ENCODE measurements at regions not wholly inside any gene's neighbourhood (a gene's known extent, or its start where the extent isn't known, plus 50 kb on each side); places are given as distances from the start of the nearest gene placed in this dataset.
A peak's percentile ranks its signal among the peaks of the same experiment; 100 is the strongest.

DNA sequence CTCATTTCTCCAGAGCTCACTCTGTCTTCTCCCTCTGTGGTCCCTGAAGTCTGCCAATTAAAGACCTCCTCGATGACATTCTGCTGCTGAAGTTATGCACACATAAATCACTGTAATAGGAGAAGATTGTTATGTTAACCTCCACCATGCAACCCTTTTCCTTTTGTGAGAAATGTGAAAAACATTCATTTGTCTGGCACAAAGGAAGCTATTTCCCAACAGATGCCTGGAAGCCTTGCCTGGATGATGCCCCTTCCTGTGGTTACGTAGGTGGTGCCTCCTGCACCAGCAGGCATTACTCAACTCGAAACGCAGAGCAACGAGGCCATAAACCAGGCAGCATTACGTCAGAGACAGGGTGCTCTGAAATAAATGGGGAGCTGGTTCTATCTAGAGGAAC is 327.4 kb upstream of the ZNF507 start:
- DNase-seq (ENCODE audit: extremely low spot score), result peak; percentile 72
- Histone ChIP-seq H3K9me3 (no peaks in the 10 kb centered on the region), H3K27ac (replicated peaks in 1 of 4) (no peak overlapping the region), H3K27me3 (peaks cover 0 to 4% (median 0%) of the 10 kb centered on the region in 4 donors), H3K4me1 (peaks cover 0 to 22% (median 9%) of the 10 kb centered on the region in 4 donors), H3K36me3 (no peaks in the 10 kb centered on the region), H3K4me3 (no peak overlapping the region)
- TF ChIP-seq POLR2AphosphoS5 (IDR thresholded peaks at IDR 0.05) (peak in 1 of 2 donors; percentile 28), POLR2A (IDR thresholded peaks at IDR 0.05; ENCODE audit: low read depth) (no peak), EP300 (IDR thresholded peaks at IDR 0.05) (peak; percentile 27)
- intact Hi-C loops (cut with DNase I), result no loop called here
- WGBS, result 29% methylated on average over 6 of the region's 6 CpGs

GRCh38 chr19:32020538-32020937 is 324.9 kb upstream of the ZNF507 start:
- Histone ChIP-seq H3K4me1 (peaks cover 0 to 23% (median 11%) of the 10 kb centered on the region in 4 donors), H3K27me3 (peaks cover 0 to 4% (median 0%) of the 10 kb centered on the region in 4 donors), H3K27ac (replicated peaks in 1 of 4) (no peak overlapping the region), H3K4me3 (no peak overlapping the region), H3K36me3 (no peaks in the 10 kb centered on the region), H3K9me3 (no peaks in the 10 kb centered on the region)
- intact Hi-C loops (cut with DNase I), result no loop called here
- TF ChIP-seq POLR2A (IDR thresholded peaks at IDR 0.05; ENCODE audit: low read depth), result no peak
- no peak for TF ChIP-seq POLR2AphosphoS5 (IDR thresholded peaks at IDR 0.05)
- no peak for TF ChIP-seq CTCF (IDR thresholded peaks at IDR 0.05)
- no peak for TF ChIP-seq EP300 (IDR thresholded peaks at IDR 0.05)
- 68% methylated on average over 2 of the region's 2 CpGs for WGBS
- peak; percentile 47 for DNase-seq (ENCODE audit: extremely low spot score)

DNA sequence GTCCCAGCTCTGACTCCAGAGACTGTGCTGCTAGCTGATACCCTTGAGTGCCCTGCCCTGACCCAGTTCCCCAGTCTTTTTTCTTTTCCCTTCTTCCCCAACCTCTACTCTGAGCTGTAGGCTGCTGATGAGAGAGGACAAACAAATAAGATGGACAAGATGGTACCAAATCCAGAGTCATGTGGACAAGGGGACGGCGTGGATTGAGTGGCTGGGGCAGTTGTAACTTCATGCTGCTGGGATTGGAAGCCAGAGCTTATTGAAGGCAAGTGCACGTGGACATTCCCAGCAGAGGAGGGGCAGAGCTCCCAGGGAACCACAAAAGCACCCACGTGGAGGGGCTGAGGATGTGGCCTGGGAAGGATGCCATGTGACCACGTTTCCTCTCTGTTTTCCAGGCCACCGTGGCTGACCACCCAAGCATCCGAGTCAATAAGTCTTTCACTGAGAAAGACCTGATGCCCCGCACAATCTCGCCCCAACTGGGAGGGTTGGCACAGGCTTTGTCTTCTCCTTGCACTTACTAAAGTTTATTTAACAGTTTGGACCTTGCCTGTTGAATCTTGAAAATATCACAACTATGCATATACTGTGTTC is 323.3 kb upstream of the ZNF507 start:
- DNase-seq (ENCODE audit: extremely low spot score), result no peak
- TF ChIP-seq POLR2AphosphoS5 (IDR thresholded peaks at IDR 0.05) (no peak), EP300 (IDR thresholded peaks at IDR 0.05) (no peak)
- no peak overlapping the region for H3K27ac ChIP-seq (replicated peaks in 1 of 4)
- no peak overlapping the region for H3K4me3 ChIP-seq
- H3K36me3 ChIP-seq, result no peaks in the 10 kb centered on the region
- intact Hi-C loops (cut with DNase I), result no loop called here
- no peaks in the 10 kb centered on the region for H3K9me3 ChIP-seq
- H3K4me1 ChIP-seq, result peaks cover 0 to 23% (median 11%) of the 10 kb centered on the region in 4 donors
- WGBS, result 46% methylated on average over 9 of the region's 9 CpGs
- H3K27me3 ChIP-seq, result peaks cover 0 to 4% (median 0%) of the 10 kb centered on the region in 4 donors

DNA sequence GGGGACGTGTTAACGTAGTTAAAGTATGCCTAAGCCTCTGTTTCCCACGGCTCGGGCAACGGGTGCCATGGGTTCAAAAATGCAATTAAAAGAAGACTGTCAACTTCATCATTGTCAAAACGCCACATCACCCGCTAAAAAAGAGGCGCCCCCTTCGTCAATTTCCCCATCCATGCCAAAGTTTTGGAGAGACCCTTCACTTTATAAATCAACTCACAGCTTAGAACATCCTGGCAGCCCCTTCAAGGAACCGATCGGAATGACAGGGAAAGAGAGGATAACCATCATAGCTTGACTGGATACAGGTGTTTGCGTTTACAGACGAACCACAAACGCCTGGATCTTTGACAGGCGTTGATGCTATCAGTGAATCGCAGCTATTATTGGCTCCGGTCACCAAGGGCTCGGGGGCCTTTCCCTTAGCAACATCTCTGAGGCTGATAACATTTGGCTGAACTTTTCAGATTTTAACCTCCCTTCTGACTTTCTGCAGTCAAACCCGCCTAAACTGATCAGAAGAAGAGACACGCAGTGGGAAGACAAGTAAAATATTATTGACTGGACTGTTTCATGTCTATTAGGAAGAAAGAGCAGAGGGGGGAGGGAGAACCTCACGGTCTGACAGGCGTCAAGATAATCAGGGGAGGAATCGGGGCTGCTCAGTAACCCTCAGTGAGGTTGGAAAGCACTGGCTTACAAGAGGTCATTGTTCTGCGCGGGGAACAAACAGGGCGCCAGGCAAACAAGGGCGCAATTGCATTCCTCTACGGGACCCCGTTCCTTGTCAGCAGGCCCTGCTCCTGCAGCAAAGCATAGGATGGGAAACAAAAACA is 322.5 kb upstream of the ZNF507 start:
- 42% methylated on average over 29 of the region's 29 CpGs for WGBS
- Histone ChIP-seq H3K4me1 (peaks cover 0 to 21% (median 7%) of the 10 kb centered on the region in 4 donors), H3K36me3 (no peaks in the 10 kb centered on the region), H3K4me3 (no peak overlapping the region), H3K27me3 (peaks cover 0 to 11% (median 0%) of the 10 kb centered on the region in 4 donors), H3K27ac (replicated peaks in 1 of 4) (no peak overlapping the region), H3K9me3 (no peaks in the 10 kb centered on the region)
- DNase-seq (ENCODE audit: extremely low spot score), result no peak
- TF ChIP-seq POLR2A (IDR thresholded peaks at IDR 0.05; ENCODE audit: low read depth) (no peak), POLR2AphosphoS5 (IDR thresholded peaks at IDR 0.05) (no peak), EP300 (IDR thresholded peaks at IDR 0.05) (no peak), CTCF (IDR thresholded peaks at IDR 0.05) (no peak)
- intact Hi-C loops (cut with DNase I), result no loop called here

GRCh38 chr19:32023564-32023832 is 321.9 kb upstream of the ZNF507 start:
- Histone ChIP-seq H3K27me3 (peaks cover 0 to 16% (median 0%) of the 10 kb centered on the region in 4 donors), H3K4me3 (no peak overlapping the region), H3K4me1 (peaks cover 0 to 15% (median 6%) of the 10 kb centered on the region in 4 donors), H3K9me3 (no peaks in the 10 kb centered on the region), H3K36me3 (no peaks in the 10 kb centered on the region), H3K27ac (replicated peaks in 1 of 4) (no peak overlapping the region)
- no peak for DNase-seq (ENCODE audit: extremely low spot score)
- 66% methylated on average over 6 of the region's 6 CpGs for WGBS
- no peak for TF ChIP-seq POLR2AphosphoS5 (IDR thresholded peaks at IDR 0.05)
- TF ChIP-seq EP300 (IDR thresholded peaks at IDR 0.05), result no peak
- no peak for TF ChIP-seq POLR2A (IDR thresholded peaks at IDR 0.05; ENCODE audit: low read depth)
- TF ChIP-seq CTCF (IDR thresholded peaks at IDR 0.05), result no peak
- intact Hi-C loops (cut with DNase I), result no loop called here

Measured in esophagus muscularis mucosa (tissue), 4 donors.